ENCODE measurements at regions not wholly inside any gene's neighbourhood (a gene's known extent, or its start where the extent isn't known, plus 50 kb on each side); places are given as distances from the start of the nearest gene placed in this dataset.

DNA sequence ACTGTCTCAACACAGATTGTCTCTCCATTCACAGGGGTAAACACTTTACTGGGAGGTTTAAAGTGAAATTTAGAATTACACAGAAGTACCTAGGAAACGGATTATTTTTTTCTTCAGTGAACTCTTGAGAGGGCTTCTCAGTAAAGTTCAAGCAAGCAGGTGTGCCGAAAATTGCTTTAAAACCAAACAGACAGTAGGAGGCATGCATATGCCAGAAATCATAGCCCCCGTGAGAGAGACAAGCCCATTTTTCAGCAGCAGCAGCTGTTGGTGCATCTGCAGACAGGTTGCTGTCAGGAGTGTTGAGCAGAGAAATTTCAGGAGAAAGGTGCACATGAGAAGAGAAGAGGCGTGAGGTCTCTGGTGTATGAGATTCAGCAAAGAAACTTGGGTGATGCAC lies 2115.5 kb upstream of the CELF4 start:
- TF ChIP-seq, protein P1, sequence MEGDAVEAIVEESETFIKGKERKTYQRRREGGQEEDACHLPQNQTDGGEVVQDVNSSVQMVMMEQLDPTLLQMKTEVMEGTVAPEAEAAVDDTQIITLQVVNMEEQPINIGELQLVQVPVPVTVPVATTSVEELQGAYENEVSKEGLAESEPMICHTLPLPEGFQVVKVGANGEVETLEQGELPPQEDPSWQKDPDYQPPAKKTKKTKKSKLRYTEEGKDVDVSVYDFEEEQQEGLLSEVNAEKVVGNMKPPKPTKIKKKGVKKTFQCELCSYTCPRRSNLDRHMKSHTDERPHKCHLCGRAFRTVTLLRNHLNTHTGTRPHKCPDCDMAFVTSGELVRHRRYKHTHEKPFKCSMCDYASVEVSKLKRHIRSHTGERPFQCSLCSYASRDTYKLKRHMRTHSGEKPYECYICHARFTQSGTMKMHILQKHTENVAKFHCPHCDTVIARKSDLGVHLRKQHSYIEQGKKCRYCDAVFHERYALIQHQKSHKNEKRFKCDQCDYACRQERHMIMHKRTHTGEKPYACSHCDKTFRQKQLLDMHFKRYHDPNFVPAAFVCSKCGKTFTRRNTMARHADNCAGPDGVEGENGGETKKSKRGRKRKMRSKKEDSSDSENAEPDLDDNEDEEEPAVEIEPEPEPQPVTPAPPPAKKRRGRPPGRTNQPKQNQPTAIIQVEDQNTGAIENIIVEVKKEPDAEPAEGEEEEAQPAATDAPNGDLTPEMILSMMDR (IDR thresholded peaks at IDR 0.05): no peak
- TF ChIP-seq POLR2AphosphoS5 (IDR thresholded peaks at IDR 0.05): no peak

Data from sigmoid colon (tissue), 4 donors.